AG09319 (cell line): ENCODE measurements at regions not wholly inside any gene's neighbourhood (a gene's known extent, or its start where the extent isn't known, plus 50 kb on each side); places are given as distances from the start of the nearest gene placed in this dataset.

Experiments used
- DNase-seq: peaks from one replicate; pipeline ENCODE4 v3.0.0-alpha.2; 2010; ENCODE audit warnings: low read depth; ENCODE audit errors: extremely low read depth
- TF ChIP-seq, protein P1 (sequence below): IDR thresholded peaks from 2 replicates; pipeline ENCODE4 v1.5.1; 2011; ENCODE audit warnings: low read depth, mild to moderate bottlenecking, inconsistent platforms, low read length, moderate library complexity

DNA sequence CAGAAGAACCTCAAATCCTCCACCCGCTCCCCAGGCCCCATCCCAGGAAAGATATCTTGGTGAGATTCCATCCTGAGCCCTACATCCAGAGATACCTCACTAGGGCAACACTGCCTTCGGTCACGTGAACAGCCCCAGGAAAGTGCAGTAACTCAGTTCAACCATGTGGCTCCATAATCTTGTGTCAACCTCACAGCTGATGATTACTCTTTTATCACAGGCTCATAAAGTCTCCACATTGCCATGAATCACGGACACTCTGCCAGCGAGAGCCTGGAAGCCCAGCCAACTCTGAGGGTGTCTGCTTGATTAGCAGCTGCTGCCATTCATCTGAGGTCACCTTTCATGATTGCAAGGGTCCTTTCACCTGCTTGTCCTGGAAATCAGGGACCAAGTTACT, 175.8 kb upstream of the LRFN2 start:
- DNase-seq, result no peak
- TF ChIP-seq, protein P1, sequence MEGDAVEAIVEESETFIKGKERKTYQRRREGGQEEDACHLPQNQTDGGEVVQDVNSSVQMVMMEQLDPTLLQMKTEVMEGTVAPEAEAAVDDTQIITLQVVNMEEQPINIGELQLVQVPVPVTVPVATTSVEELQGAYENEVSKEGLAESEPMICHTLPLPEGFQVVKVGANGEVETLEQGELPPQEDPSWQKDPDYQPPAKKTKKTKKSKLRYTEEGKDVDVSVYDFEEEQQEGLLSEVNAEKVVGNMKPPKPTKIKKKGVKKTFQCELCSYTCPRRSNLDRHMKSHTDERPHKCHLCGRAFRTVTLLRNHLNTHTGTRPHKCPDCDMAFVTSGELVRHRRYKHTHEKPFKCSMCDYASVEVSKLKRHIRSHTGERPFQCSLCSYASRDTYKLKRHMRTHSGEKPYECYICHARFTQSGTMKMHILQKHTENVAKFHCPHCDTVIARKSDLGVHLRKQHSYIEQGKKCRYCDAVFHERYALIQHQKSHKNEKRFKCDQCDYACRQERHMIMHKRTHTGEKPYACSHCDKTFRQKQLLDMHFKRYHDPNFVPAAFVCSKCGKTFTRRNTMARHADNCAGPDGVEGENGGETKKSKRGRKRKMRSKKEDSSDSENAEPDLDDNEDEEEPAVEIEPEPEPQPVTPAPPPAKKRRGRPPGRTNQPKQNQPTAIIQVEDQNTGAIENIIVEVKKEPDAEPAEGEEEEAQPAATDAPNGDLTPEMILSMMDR, result no peak

DNA sequence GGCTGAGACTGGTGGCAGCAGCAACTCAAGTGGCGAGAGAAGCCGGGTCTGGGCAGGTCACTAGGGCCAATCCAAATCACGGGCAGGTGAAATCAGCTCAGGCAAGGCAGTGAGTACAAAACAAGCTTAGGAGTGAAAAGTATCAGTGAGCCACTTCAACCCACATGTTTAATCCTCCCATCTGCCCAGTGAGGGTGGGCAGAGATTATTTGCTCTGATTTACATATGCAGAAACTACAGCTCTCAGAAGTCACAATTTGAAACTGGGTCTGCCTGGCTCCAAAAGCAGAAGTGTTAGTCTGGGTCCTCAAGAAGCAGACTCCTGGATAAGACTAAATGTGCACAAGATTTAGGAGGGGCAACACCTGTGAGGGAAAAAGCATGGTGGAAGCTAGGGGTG, 173.7 kb upstream of the LRFN2 start:
- DNase-seq, result no peak
- TF ChIP-seq, protein P1, result no peak

DNA sequence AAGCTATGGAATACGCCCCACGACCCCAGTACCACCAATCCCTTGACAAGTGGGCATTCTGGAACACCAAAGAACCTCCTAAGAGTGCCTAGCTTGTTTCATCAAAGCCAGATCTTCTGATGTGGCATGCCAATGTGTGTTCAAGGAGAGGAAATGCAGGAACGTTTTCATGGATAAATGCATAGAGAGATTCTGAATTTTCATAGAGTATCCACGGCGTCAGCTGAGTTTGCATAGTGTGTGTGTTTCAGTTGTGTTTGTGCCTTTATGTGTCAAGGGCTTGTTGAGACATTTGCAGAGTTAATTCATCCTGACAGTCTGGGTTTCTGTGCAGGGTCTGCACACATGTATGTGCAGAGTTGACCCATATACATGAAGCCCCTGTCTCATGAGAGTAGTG, 172.7 kb upstream of the LRFN2 start:
- no peak for DNase-seq
- TF ChIP-seq, protein P1, result no peak

DNA sequence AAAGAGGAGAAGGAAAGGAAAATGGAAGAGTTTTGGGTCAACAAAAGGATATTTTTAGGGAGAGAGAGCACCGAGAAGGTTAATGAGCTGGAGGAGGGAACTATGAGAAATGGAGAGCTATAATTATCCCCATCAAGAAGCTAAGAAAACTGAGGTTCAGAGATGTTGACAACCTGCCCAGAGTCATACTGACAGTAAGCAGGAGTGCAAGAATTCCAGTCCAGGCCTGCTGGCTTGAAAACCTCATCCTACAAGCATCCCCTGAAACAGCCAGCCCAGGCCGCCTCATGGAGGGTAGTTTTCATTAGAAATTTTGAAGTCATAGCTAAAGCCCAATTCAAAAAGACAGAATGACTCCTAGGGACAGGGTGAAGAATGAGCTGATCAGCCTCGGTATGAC, 172.1 kb upstream of the LRFN2 start:
- TF ChIP-seq, protein P1, result no peak

DNA sequence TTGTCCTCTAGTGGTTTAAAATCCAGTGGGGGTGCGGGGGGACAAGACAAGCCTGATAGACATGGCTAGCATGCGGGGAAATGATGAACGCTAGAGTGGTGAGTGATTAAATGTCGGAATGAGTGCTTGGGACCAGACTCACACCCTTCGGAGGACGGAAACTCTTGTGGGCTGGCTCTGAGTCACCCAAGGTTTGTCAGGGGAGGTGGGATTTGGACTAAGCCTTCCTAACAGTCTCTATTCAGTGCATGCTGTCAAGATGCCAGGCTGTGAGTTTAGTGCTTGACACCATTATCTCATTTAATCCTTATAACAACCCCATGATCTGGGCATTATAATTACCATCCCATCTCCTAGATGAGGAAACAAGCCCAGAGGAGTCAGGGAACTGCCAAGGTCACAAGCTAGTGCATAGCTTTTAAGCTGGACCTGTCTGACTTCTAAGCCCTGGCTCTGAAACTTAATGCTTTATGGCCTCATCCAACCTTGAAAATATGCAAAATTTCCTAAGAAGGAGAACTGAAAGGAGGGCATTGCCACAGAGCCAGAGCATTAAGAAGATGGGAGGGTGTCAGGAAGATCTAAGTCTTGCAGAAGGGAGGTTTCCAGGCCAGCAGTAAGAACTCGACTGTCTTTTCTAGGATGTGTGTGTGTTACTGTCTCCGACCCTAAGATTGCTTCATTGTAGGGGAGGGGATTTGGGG, 168.7 kb upstream of the LRFN2 start:
- TF ChIP-seq, protein P1, result no peak
- no peak for DNase-seq

More for the DNA sequence above, 172.1 kb upstream of the LRFN2 start:
- no peak for DNase-seq

DNA sequence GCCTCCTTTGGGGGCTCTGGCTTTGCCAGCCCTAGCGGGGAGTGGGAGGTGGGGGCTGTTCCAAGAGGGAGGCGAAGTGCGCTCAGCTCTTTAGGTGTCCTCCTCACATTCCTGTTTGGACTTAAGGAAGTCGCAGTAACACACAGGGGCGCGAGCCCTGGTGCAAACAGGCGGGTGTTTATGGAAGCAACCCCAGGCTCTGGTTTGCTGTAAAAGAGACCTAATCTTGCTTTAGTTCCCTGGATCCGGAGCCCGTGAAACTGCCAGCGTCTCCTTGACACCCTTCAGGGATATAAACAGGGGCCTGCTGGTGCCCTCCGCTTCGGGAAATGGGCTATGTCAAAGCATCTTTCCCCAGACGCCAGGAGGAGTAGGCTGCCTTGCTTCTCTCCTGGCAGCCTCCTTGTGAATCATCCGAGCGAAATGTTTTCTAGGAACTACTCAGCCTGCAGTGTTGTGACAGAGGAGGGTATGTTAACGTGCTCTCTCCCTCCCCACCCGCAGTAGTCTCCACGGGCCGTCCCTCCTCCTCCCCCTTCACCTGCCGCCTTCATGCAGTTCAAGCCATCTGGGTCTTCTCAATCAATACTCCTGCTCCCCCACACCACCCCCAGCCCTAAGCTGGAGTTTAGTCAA, 168.0 kb upstream of the LRFN2 start:
- TF ChIP-seq, protein P1, result no peak; the same call in 1 of the 2 replicates
- DNase-seq, result no peak

DNA sequence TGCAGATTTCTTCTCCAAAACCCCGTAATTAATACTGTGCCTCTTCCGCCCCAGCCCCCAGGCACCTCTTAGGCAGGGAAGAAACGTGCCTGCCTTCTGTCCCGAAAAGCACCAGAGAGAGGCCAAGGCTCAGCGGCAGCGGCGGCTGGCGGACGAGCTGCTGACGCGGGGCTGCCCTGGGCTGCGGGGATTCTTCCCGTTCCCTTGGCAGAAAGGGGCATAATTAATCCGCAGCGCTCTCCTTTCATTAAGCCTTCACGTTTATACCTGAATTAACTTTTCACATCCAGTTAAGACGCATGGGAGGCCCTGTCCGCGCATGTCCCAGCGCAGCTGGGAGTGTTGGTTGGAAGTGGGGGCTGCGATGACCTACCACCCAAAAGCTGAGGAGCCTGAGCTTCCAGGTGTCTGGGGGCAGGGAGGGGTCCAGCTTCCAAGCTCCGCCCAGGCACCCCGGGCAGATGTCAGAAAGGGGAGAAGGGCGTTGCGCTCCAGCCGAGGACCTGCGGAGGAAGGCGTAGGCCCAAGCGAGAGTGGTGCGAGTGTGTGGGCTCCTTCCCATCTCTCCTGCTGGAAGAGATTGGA, 167.4 kb upstream of the LRFN2 start:
- TF ChIP-seq, protein P1, result no peak

More for the DNA sequence above, 167.4 kb upstream of the LRFN2 start:
- DNase-seq, result no peak
